NCI-H1436 treated with DMSO at 0.1 percent for 48 hours (cell line): ENCODE measurements at regions not wholly inside any gene's neighbourhood (a gene's known extent, or its start where the extent isn't known, plus 50 kb on each side); places are given as distances from the start of the nearest gene placed in this dataset.
"Not testable (repeated sequence)": the region's sequence is repeated elsewhere in the genome, so short reads cannot be mapped to it uniquely, and the experiment has no call there.

Experiments used
- DNase-seq: peaks from one replicate; lab custom pipeline; 2025; lab: John Stamatoyannopoulos, UW

GRCh38 chr10:78342827-78343653 lies 309.4 kb downstream of the RPS24 start:
- no peak for DNase-seq

GRCh38 chr10:78344257-78344656 lies 310.6 kb downstream of the RPS24 start:
- DNase-seq: not testable (repeated sequence)

- not testable (repeated sequence) for DNase-seq
These were observed 311.9 kb downstream of the RPS24 start for GRCh38 chr10:78345515-78345914.

- DNase-seq: no peak
These were observed 313.1 kb downstream of the RPS24 start for GRCh38 chr10:78346721-78347120.

- no peak for DNase-seq
These were observed 314.9 kb downstream of the RPS24 start for GRCh38 chr10:78348411-78349164.

GRCh38 chr10:78349165-78349516 lies 315.5 kb downstream of the RPS24 start:
- no peak for DNase-seq

GRCh38 chr10:78349911-78350663 lies 316.4 kb downstream of the RPS24 start:
- DNase-seq: no peak

GRCh38 chr10:78351283-78351682 lies 317.6 kb downstream of the RPS24 start:
- no peak for DNase-seq

GRCh38 chr10:78351809-78352208 lies 318.1 kb downstream of the RPS24 start:
- no peak for DNase-seq

- no peak for DNase-seq
These were observed 320.0 kb downstream of the RPS24 start for GRCh38 chr10:78353636-78354035.

- no peak for DNase-seq
These were observed 320.4 kb downstream of the RPS24 start for GRCh38 chr10:78354101-78354500.

GRCh38 chr10:78356291-78356900 lies 322.7 kb downstream of the RPS24 start:
- no peak for DNase-seq

GRCh38 chr10:78357141-78358063 lies 323.7 kb downstream of the RPS24 start:
- DNase-seq: no peak

- no peak for DNase-seq
These were observed 324.7 kb downstream of the RPS24 start for GRCh38 chr10:78358351-78358750.

GRCh38 chr10:78358982-78359381 lies 325.3 kb downstream of the RPS24 start:
- DNase-seq: no peak

- DNase-seq: no peak
These were observed 326.0 kb downstream of the RPS24 start for GRCh38 chr10:78359640-78360091.

GRCh38 chr10:78360284-78360683 lies 326.6 kb downstream of the RPS24 start:
- no peak for DNase-seq

GRCh38 chr10:78361031-78361430 lies 327.4 kb downstream of the RPS24 start:
- no peak for DNase-seq

- DNase-seq: no peak
These were observed 328.9 kb downstream of the RPS24 start for GRCh38 chr10:78362406-78363022.

- no peak for DNase-seq
These were observed 329.5 kb downstream of the RPS24 start for GRCh38 chr10:78363190-78363589.

- no peak for DNase-seq
These were observed 332.0 kb downstream of the RPS24 start for GRCh38 chr10:78365694-78366093.
